ENCODE measurements at regions not wholly inside any gene's neighbourhood (a gene's known extent, or its start where the extent isn't known, plus 50 kb on each side); places are given as distances from the start of the nearest gene placed in this dataset.

DNA sequence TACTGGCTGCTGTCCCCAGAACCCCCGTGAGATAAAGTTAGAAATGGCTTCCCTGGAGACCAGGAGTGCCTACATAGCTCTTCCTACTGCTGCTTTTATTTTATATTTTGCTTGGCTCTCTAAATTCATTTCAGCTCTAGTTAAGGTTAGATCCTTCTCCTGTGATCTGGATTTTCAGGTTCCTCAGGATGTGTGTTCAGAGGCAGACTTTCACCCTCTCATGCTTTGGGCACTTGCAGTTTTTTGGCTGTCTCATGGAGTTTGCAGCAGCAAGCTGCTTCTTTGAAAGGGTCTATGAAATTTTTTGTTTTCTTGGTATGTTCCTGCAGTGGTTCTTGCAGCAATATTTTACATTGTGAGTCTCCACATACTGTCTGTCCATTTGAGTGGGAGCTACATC is 93.3 kb downstream of the ATP23 start:
- ChIA-PET CTCF (no interaction called here), POLR2A (no interaction called here)
- no peak overlapping the region for H3K4me3 ChIP-seq (ENCODE audit: control insufficient read depth in 1 of 2, extremely low read depth in 1 of 2, low read length in 1 of 2)
- H3K9me3 ChIP-seq: no peaks in the 10 kb centered on the region
- no peaks in the 10 kb centered on the region for H3K36me3 ChIP-seq (ENCODE audit: control insufficient read depth in 2 of 2, extremely low read depth in 1 of 2, insufficient read depth in 1 of 2, low read length in 1 of 2)
- H3K4me3 Mint-ChIP-seq: no peak overlapping the region
- WGBS (ENCODE audit: insufficient coverage): no CpG with 5 or more reads among the region's 1 CpG
- ATAC-seq (replicated peaks in 1 of 4) (no peak), DNase-seq (no peak)
- H3K4me1 Mint-ChIP-seq: no peaks in the 10 kb centered on the region
- no peak overlapping the region for H3K27ac Mint-ChIP-seq
- H3K36me3 Mint-ChIP-seq: no peaks in the 10 kb centered on the region
- no peaks in the 10 kb centered on the region for H3K4me1 ChIP-seq (ENCODE audit: control insufficient read depth in 1 of 2, extremely low read depth in 1 of 2, insufficient read depth in 2 of 2, low read length in 2 of 2)
- H3K27me3 ChIP-seq (replicated peaks in 1 of 2; ENCODE audit: control insufficient read depth in 2 of 2, extremely low read depth in 1 of 2, insufficient read depth in 2 of 2, low read length in 1 of 2): peaks cover 0 to 3% of the 10 kb centered on the region in 2 experiments
- H3K27me3 Mint-ChIP-seq: peaks cover 4 to 16% of the 10 kb centered on the region in 2 donors
- peaks cover 31 to 59% (median 31%) of the 10 kb centered on the region in 3 donors for H3K9me3 Mint-ChIP-seq
- no peak overlapping the region for H3K27ac ChIP-seq (ENCODE audit: low read length)

GRCh38 chr12:58041441-58041840 is 100.1 kb downstream of the ATP23 start:
- Mint-ChIP-seq H3K27ac (no peak overlapping the region), H3K4me1 (no peaks in the 10 kb centered on the region), H3K4me3 (no peak overlapping the region), H3K36me3 (no peaks in the 10 kb centered on the region), H3K9me3 (peaks cover 25 to 50% (median 30%) of the 10 kb centered on the region in 3 donors), H3K27me3 (peaks cover 25 to 34% of the 10 kb centered on the region in 2 donors)
- peaks cover 2% of the 10 kb centered on the region for H3K9me3 ChIP-seq
- ChIA-PET POLR2A (no interaction called here), CTCF (no interaction called here)
- no peak for ATAC-seq (replicated peaks in 1 of 4)
- no CpG with 5 or more reads among the region's 2 CpGs for WGBS (ENCODE audit: insufficient coverage)
- H3K36me3 ChIP-seq (ENCODE audit: control insufficient read depth in 2 of 2, extremely low read depth in 1 of 2, insufficient read depth in 1 of 2, low read length in 1 of 2): no peaks in the 10 kb centered on the region
- H3K4me3 ChIP-seq (ENCODE audit: control insufficient read depth in 1 of 2, extremely low read depth in 1 of 2, low read length in 1 of 2): no peak overlapping the region
- peaks cover 0 to 9% of the 10 kb centered on the region in 2 experiments for H3K27me3 ChIP-seq (replicated peaks in 1 of 2; ENCODE audit: control insufficient read depth in 2 of 2, extremely low read depth in 1 of 2, insufficient read depth in 2 of 2, low read length in 1 of 2)
- no peaks in the 10 kb centered on the region for H3K4me1 ChIP-seq (ENCODE audit: control insufficient read depth in 1 of 2, extremely low read depth in 1 of 2, insufficient read depth in 2 of 2, low read length in 2 of 2)
- DNase-seq: no peak
- H3K27ac ChIP-seq (ENCODE audit: low read length): no peak overlapping the region

GRCh38 chr12:58044966-58045365 is 103.6 kb downstream of the ATP23 start:
- Mint-ChIP-seq H3K27ac (no peak overlapping the region), H3K4me3 (no peak overlapping the region), H3K9me3 (peaks cover 17 to 33% (median 21%) of the 10 kb centered on the region in 3 donors), H3K36me3 (no peaks in the 10 kb centered on the region), H3K27me3 (peaks cover 42% of the 10 kb centered on the region in 2 donors), H3K4me1 (no peaks in the 10 kb centered on the region)
- H3K36me3 ChIP-seq (ENCODE audit: control insufficient read depth in 2 of 2, extremely low read depth in 1 of 2, insufficient read depth in 1 of 2, low read length in 1 of 2): no peaks in the 10 kb centered on the region
- H3K4me3 ChIP-seq (ENCODE audit: control insufficient read depth in 1 of 2, extremely low read depth in 1 of 2, low read length in 1 of 2): no peak overlapping the region
- peaks cover 2% of the 10 kb centered on the region for H3K9me3 ChIP-seq
- POLR2A ChIA-PET: no interaction called here
- no peak for ATAC-seq (replicated peaks in 1 of 4)
- H3K4me1 ChIP-seq (ENCODE audit: control insufficient read depth in 1 of 2, extremely low read depth in 1 of 2, insufficient read depth in 2 of 2, low read length in 2 of 2): no peaks in the 10 kb centered on the region
- CTCF ChIA-PET: no interaction called here
- DNase-seq: no peak
- H3K27me3 ChIP-seq (replicated peaks in 1 of 2; ENCODE audit: control insufficient read depth in 2 of 2, extremely low read depth in 1 of 2, insufficient read depth in 2 of 2, low read length in 1 of 2): peaks cover 0 to 9% of the 10 kb centered on the region in 2 experiments
- no peak overlapping the region for H3K27ac ChIP-seq (ENCODE audit: low read length)

GRCh38 chr12:58046271-58046670 is 104.9 kb downstream of the ATP23 start:
- H3K9me3 Mint-ChIP-seq: peaks cover 16 to 30% (median 21%) of the 10 kb centered on the region in 3 donors
- H3K4me1 Mint-ChIP-seq: no peaks in the 10 kb centered on the region
- no peak overlapping the region for H3K4me3 Mint-ChIP-seq
- Histone ChIP-seq H3K27me3 (replicated peaks in 1 of 2; ENCODE audit: control insufficient read depth in 2 of 2, extremely low read depth in 1 of 2, insufficient read depth in 2 of 2, low read length in 1 of 2) (peaks cover 0 to 9% of the 10 kb centered on the region in 2 experiments), H3K4me3 (ENCODE audit: control insufficient read depth in 1 of 2, extremely low read depth in 1 of 2, low read length in 1 of 2) (no peak overlapping the region), H3K9me3 (peaks cover 2% of the 10 kb centered on the region), H3K27ac (ENCODE audit: low read length) (no peak overlapping the region), H3K4me1 (ENCODE audit: control insufficient read depth in 1 of 2, extremely low read depth in 1 of 2, insufficient read depth in 2 of 2, low read length in 2 of 2) (no peaks in the 10 kb centered on the region), H3K36me3 (ENCODE audit: control insufficient read depth in 2 of 2, extremely low read depth in 1 of 2, insufficient read depth in 1 of 2, low read length in 1 of 2) (no peaks in the 10 kb centered on the region)
- no CpG with 5 or more reads among the region's 1 CpG for WGBS (ENCODE audit: insufficient coverage)
- no peak overlapping the region for H3K27ac Mint-ChIP-seq
- CTCF ChIA-PET: no interaction called here
- no peaks in the 10 kb centered on the region for H3K36me3 Mint-ChIP-seq
- H3K27me3 Mint-ChIP-seq: peaks cover 42% of the 10 kb centered on the region in 2 donors
- POLR2A ChIA-PET: no interaction called here
- ATAC-seq (replicated peaks in 1 of 4) (no peak), DNase-seq (no peak)

DNA sequence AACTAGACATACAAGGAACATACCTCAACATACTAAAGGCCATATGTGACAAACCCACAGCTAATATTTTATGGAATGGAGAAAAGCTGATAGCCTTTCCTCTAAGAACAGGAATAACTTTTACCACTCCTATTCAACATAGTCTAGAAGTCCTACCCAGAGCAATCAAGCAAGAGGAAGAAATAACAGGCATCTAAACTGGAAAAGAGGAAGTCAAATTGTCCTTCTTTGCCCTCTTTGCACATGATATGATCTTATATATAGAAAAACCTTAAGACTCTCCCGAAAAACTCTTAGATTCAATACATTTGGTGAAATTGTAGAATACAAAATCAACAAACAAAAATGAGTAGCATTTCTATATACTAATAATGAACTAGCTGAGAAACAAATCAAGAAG is 110.0 kb downstream of the ATP23 start:
- H3K9me3 Mint-ChIP-seq: peaks cover 19 to 28% (median 21%) of the 10 kb centered on the region in 3 donors

DNA sequence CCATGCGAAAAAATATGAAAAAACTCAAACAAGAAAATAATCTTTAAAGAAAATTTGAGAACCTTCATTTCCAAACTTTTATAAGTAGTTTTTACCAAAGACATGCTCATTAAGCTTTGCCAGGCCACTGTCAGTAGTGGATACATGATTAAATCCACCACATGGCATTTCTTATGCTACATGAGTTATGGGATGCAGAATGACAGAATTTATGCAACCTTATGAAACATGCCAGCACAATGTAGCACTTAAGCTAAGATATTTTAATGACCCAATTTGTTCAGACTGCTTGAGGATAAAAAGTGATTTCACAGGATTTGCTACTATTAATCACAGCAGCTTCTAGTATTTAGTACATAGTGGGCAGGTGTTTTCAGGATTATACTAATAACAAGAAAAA is 123.3 kb downstream of the ATP23 start:
- Mint-ChIP-seq H3K9me3 (no peaks in the 10 kb centered on the region), H3K27me3 (peaks cover 5 to 12% of the 10 kb centered on the region in 2 donors), H3K4me1 (no peaks in the 10 kb centered on the region), H3K4me3 (no peak overlapping the region), H3K27ac (no peak overlapping the region), H3K36me3 (no peaks in the 10 kb centered on the region)
- POLR2A ChIA-PET: no interaction called here
- Histone ChIP-seq H3K4me3 (ENCODE audit: control insufficient read depth in 1 of 2, extremely low read depth in 1 of 2, low read length in 1 of 2) (no peak overlapping the region), H3K9me3 (no peaks in the 10 kb centered on the region), H3K27me3 (replicated peaks in 1 of 2; ENCODE audit: control insufficient read depth in 2 of 2, extremely low read depth in 1 of 2, insufficient read depth in 2 of 2, low read length in 1 of 2) (no peaks in the 10 kb centered on the region), H3K4me1 (ENCODE audit: control insufficient read depth in 1 of 2, extremely low read depth in 1 of 2, insufficient read depth in 2 of 2, low read length in 2 of 2) (no peaks in the 10 kb centered on the region), H3K27ac (ENCODE audit: low read length) (no peak overlapping the region), H3K36me3 (ENCODE audit: control insufficient read depth in 2 of 2, extremely low read depth in 1 of 2, insufficient read depth in 1 of 2, low read length in 1 of 2) (no peaks in the 10 kb centered on the region)
- no CpG with 5 or more reads among the region's 1 CpG for WGBS (ENCODE audit: insufficient coverage)
- CTCF ChIA-PET: no interaction called here
- ATAC-seq (replicated peaks in 1 of 4) (no peak), DNase-seq (no peak)

More for the DNA sequence above, 110.0 kb downstream of the ATP23 start:
- no peaks in the 10 kb centered on the region for H3K27me3 ChIP-seq (replicated peaks in 1 of 2; ENCODE audit: control insufficient read depth in 2 of 2, extremely low read depth in 1 of 2, insufficient read depth in 2 of 2, low read length in 1 of 2)
- Mint-ChIP-seq H3K4me1 (no peaks in the 10 kb centered on the region), H3K27me3 (peaks cover 20 to 21% of the 10 kb centered on the region in 2 donors), H3K27ac (no peak overlapping the region), H3K4me3 (no peak overlapping the region), H3K36me3 (no peaks in the 10 kb centered on the region)
- DNase-seq: no peak
- no CpG with 5 or more reads among the region's 1 CpG for WGBS (ENCODE audit: insufficient coverage)
- no peaks in the 10 kb centered on the region for H3K9me3 ChIP-seq
- no peak overlapping the region for H3K27ac ChIP-seq (ENCODE audit: low read length)
- ATAC-seq (replicated peaks in 1 of 4): no peak
- POLR2A ChIA-PET: no interaction called here
- no peaks in the 10 kb centered on the region for H3K36me3 ChIP-seq (ENCODE audit: control insufficient read depth in 2 of 2, extremely low read depth in 1 of 2, insufficient read depth in 1 of 2, low read length in 1 of 2)
- no peaks in the 10 kb centered on the region for H3K4me1 ChIP-seq (ENCODE audit: control insufficient read depth in 1 of 2, extremely low read depth in 1 of 2, insufficient read depth in 2 of 2, low read length in 2 of 2)
- CTCF ChIA-PET: no interaction called here
- no peak overlapping the region for H3K4me3 ChIP-seq (ENCODE audit: control insufficient read depth in 1 of 2, extremely low read depth in 1 of 2, low read length in 1 of 2)

DNA sequence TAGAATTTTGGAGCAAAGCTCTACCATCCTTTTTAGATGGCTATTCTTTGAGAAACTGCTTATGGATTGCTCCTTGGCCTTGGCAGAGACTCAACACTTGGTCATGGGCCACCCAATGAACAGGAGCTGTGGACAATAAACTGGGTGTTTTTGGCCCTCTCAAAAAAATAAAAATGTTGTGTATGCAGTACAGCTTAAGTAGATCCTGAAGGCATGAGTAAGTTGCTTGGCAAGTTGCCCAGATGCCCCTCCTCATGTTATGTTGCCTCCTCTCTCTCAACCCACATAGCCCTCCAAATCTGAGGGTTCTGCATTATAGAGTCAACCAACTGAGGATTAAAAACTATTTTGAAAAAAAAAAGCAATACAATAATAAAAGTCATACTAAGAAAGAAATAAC is 124.9 kb downstream of the ATP23 start:
- Histone ChIP-seq H3K36me3 (ENCODE audit: control insufficient read depth in 2 of 2, extremely low read depth in 1 of 2, insufficient read depth in 1 of 2, low read length in 1 of 2) (no peaks in the 10 kb centered on the region), H3K4me3 (ENCODE audit: control insufficient read depth in 1 of 2, extremely low read depth in 1 of 2, low read length in 1 of 2) (no peak overlapping the region), H3K27ac (ENCODE audit: low read length) (no peak overlapping the region), H3K4me1 (ENCODE audit: control insufficient read depth in 1 of 2, extremely low read depth in 1 of 2, insufficient read depth in 2 of 2, low read length in 2 of 2) (no peaks in the 10 kb centered on the region), H3K9me3 (no peaks in the 10 kb centered on the region), H3K27me3 (replicated peaks in 1 of 2; ENCODE audit: control insufficient read depth in 2 of 2, extremely low read depth in 1 of 2, insufficient read depth in 2 of 2, low read length in 1 of 2) (no peaks in the 10 kb centered on the region)
- H3K27ac Mint-ChIP-seq: no peak overlapping the region
- no peaks in the 10 kb centered on the region for H3K9me3 Mint-ChIP-seq
- ATAC-seq (replicated peaks in 1 of 4) (no peak), DNase-seq (no peak)
- H3K4me3 Mint-ChIP-seq: no peak overlapping the region
- ChIA-PET POLR2A (no interaction called here), CTCF (no interaction called here)
- no peaks in the 10 kb centered on the region for H3K36me3 Mint-ChIP-seq
- no peaks in the 10 kb centered on the region for H3K4me1 Mint-ChIP-seq
- peaks cover 0 to 2% of the 10 kb centered on the region in 2 donors for H3K27me3 Mint-ChIP-seq
